HEK293 (cell line): ENCODE measurements at regions not wholly inside any gene's neighbourhood (a gene's known extent, or its start where the extent isn't known, plus 50 kb on each side); places are given as distances from the start of the nearest gene placed in this dataset.

ENCODE experiments used
- CTCF ChIA-PET: fragments of 350-600 bp; formaldehyde crosslinking; extraction: SDS; loops from one replicate; lab custom pipeline; 2021; ENCODE audit warnings: antibody characterized with exemption; lab: Yijun Ruan, JAX
- POLR2A ChIA-PET: fragments of 300-600 bp; formaldehyde crosslinking; extraction: SDS; loops from one replicate; lab custom pipeline; 2020; ENCODE audit warnings: antibody characterized with exemption, inconsistent platforms; lab: Yijun Ruan, JAX
- H3K27ac ChIP-seq: fragments of 200-500 bp; sonication (Bioruptor generic); 2 replicates; pipeline ENCODE4 v1.5.1; 2014; ENCODE audit warnings: low read depth, low read length, control low read depth, inconsistent platforms; ENCODE audit errors: extremely low read depth
- H3K36me3 ChIP-seq, 2 experiments: fragments of 200-500 bp in 1 of 2; sonication (Bioruptor generic) in 1 of 2; 1 replicate in 1 of 2; 2 replicates in 1 of 2; pipeline ENCODE4 v1.5.1; 2014 to 2017; ENCODE audit warnings: inconsistent platforms in 2 of 2, low read length in 2 of 2; ENCODE audit not compliant: control insufficient read depth in 2 of 2, insufficient read depth in 1 of 2
- H3K4me1 ChIP-seq: fragments of 200-500 bp; sonication (Bioruptor generic); 2 replicates; pipeline ENCODE4 v1.5.1; 2014; ENCODE audit warnings: mild to moderate bottlenecking, low read length, inconsistent platforms; ENCODE audit not compliant: control insufficient read depth, insufficient read depth
- H3K4me3 ChIP-seq: 2 replicates; pipeline ENCODE4 v1.5.1; 2011; ENCODE audit warnings: low read depth, mild to moderate bottlenecking, control low read depth, low read length, moderate library complexity
- H3K9me3 ChIP-seq: fragments of 200-500 bp; sonication (Bioruptor generic); 2 replicates; pipeline ENCODE4 v1.5.1; 2014; ENCODE audit warnings: low read depth, low read length, inconsistent platforms; ENCODE audit not compliant: control insufficient read depth, insufficient read depth
- ATF2 ChIP-seq: fragments of 450-650 bp; formaldehyde crosslinking; IDR thresholded peaks from 2 replicates; pipeline ENCODE4 v1.5.1; 2016; ENCODE audit warnings: missing biosample characterization, missing genetic modification characterization, low read depth
- BCL11A ChIP-seq: fragments of 450-650 bp; formaldehyde crosslinking; IDR thresholded peaks from 2 replicates; pipeline ENCODE4 v1.5.1; 2016; ENCODE audit warnings: low read depth, missing biosample characterization, missing genetic modification characterization
- EGR2 ChIP-seq: fragments of 450-650 bp; formaldehyde crosslinking; IDR thresholded peaks from 2 replicates; pipeline ENCODE4 v1.5.1; 2016; ENCODE audit warnings: low read depth, missing biosample characterization, missing genetic modification characterization
- KLF16 ChIP-seq: fragments of 450-650 bp; formaldehyde crosslinking; IDR thresholded peaks from 2 replicates; pipeline ENCODE4 v1.5.1; 2017; ENCODE audit warnings: missing biosample characterization, missing genetic modification characterization
- KLF8 ChIP-seq: fragments of 450-650 bp; formaldehyde crosslinking; IDR thresholded peaks from 2 replicates; pipeline ENCODE4 v1.5.1; 2016; ENCODE audit warnings: missing biosample characterization, missing genetic modification characterization
- YY1 ChIP-seq: fragments of 450-650 bp; formaldehyde crosslinking; IDR thresholded peaks from 2 replicates; pipeline ENCODE4 v1.5.1; 2018; ENCODE audit warnings: missing biosample characterization, missing genetic modification characterization
- ZBTB44 ChIP-seq: fragments of 450-650 bp; IDR thresholded peaks from 2 replicates; pipeline ENCODE4 v1.5.1; 2018; ENCODE audit warnings: missing biosample characterization, mild to moderate bottlenecking, missing genetic modification characterization
- ZBTB7A ChIP-seq: fragments of 450-650 bp; formaldehyde crosslinking; IDR thresholded peaks from 2 replicates; pipeline ENCODE4 v1.5.1; 2016; ENCODE audit warnings: low read depth, missing biosample characterization, missing genetic modification characterization
- ZFP3 ChIP-seq: fragments of 450-650 bp; formaldehyde crosslinking; IDR thresholded peaks from 2 replicates; pipeline ENCODE4 v1.5.1; 2016; ENCODE audit warnings: low read depth, missing biosample characterization, missing genetic modification characterization
- ZFP37 ChIP-seq: fragments of 450-650 bp; formaldehyde crosslinking; IDR thresholded peaks from 2 replicates; pipeline ENCODE4 v1.5.1; 2016; ENCODE audit warnings: missing biosample characterization, missing genetic modification characterization
- ZIC2 ChIP-seq: fragments of 450-650 bp; formaldehyde crosslinking; IDR thresholded peaks from 2 replicates; pipeline ENCODE4 v1.5.1; 2016; ENCODE audit warnings: missing biosample characterization, missing genetic modification characterization
- ZNF10 ChIP-seq: fragments of 450-650 bp; formaldehyde crosslinking; IDR thresholded peaks from 2 replicates; pipeline ENCODE4 v1.5.1; 2017; ENCODE audit warnings: missing biosample characterization, missing genetic modification characterization
- ZNF138 ChIP-seq: fragments of 450-650 bp; formaldehyde crosslinking; IDR thresholded peaks from 2 replicates; pipeline ENCODE4 v1.5.1; 2016; ENCODE audit warnings: missing biosample characterization, missing genetic modification characterization, borderline replicate concordance
- ZNF146 ChIP-seq: fragments of 450-650 bp; formaldehyde crosslinking; IDR thresholded peaks from 2 replicates; pipeline ENCODE4 v1.5.1; 2016; ENCODE audit warnings: missing biosample characterization, missing genetic modification characterization
- ZNF157 ChIP-seq: fragments of 450-650 bp; formaldehyde crosslinking; IDR thresholded peaks from 2 replicates; pipeline ENCODE4 v1.5.1; 2016; ENCODE audit warnings: missing biosample characterization, missing genetic modification characterization
- ZNF174 ChIP-seq: fragments of 450-650 bp; formaldehyde crosslinking; IDR thresholded peaks from 2 replicates; pipeline ENCODE4 v1.5.0; 2017; ENCODE audit warnings: missing biosample characterization, mild to moderate bottlenecking, missing genetic modification characterization
- ZNF175 ChIP-seq: fragments of 450-650 bp; formaldehyde crosslinking; IDR thresholded peaks from 2 replicates; pipeline ENCODE4 v1.5.1; 2016; ENCODE audit warnings: missing biosample characterization, missing genetic modification characterization
- ZNF184 ChIP-seq: fragments of 450-650 bp; IDR thresholded peaks from 2 replicates; pipeline ENCODE4 v1.5.1; 2018; ENCODE audit warnings: missing biosample characterization, mild to moderate bottlenecking, missing genetic modification characterization
- ZNF2 ChIP-seq: fragments of 450-650 bp; formaldehyde crosslinking; IDR thresholded peaks from 2 replicates; pipeline ENCODE4 v1.5.1; 2016; ENCODE audit warnings: missing biosample characterization, missing genetic modification characterization
- ZNF274 ChIP-seq, 2 experiments: fragments of 200-500 bp in 1 of 2; fragments of 450-650 bp in 1 of 2; sonication (Bioruptor generic) in 1 of 2; formaldehyde crosslinking in 1 of 2; IDR thresholded peaks; 2 replicates each; pipeline versions ENCODE4 v1.5.1 to v1.6.1; 2014 to 2016; ENCODE audit warnings: borderline replicate concordance in 1 of 2, inconsistent platforms in 1 of 2, low read length in 1 of 2, missing biosample characterization in 1 of 2, missing genetic modification characterization in 1 of 2
- ZNF341 ChIP-seq: fragments of 450-650 bp; formaldehyde crosslinking; IDR thresholded peaks from 2 replicates; pipeline ENCODE4; 2016; ENCODE audit warnings: low read depth, missing biosample characterization, missing genetic modification characterization
- ZNF426 ChIP-seq: fragments of 450-650 bp; formaldehyde crosslinking; IDR thresholded peaks from 2 replicates; pipeline ENCODE4 v1.5.1; 2017; ENCODE audit warnings: missing biosample characterization, missing genetic modification characterization, mild to moderate bottlenecking, inconsistent platforms, moderate library complexity
- ZNF433 ChIP-seq: fragments of 450-650 bp; formaldehyde crosslinking; IDR thresholded peaks from 2 replicates; pipeline ENCODE4 v1.5.1; 2016; ENCODE audit warnings: missing biosample characterization, missing genetic modification characterization, low read depth
- ZNF514 ChIP-seq: fragments of 450-650 bp; formaldehyde crosslinking; IDR thresholded peaks from 2 replicates; pipeline ENCODE4 v1.5.1; 2016; ENCODE audit warnings: missing biosample characterization, missing genetic modification characterization
- ZNF624 ChIP-seq: fragments of 450-650 bp; formaldehyde crosslinking; IDR thresholded peaks from 2 replicates; pipeline ENCODE4 v1.5.1; 2017; ENCODE audit warnings: missing biosample characterization, missing genetic modification characterization
- ZNF645 ChIP-seq: fragments of 450-650 bp; formaldehyde crosslinking; IDR thresholded peaks from 2 replicates; pipeline ENCODE4; 2016; ENCODE audit warnings: missing biosample characterization, missing genetic modification characterization
- ZNF660 ChIP-seq: fragments of 450-650 bp; IDR thresholded peaks from 2 replicates; pipeline ENCODE4 v1.5.1; 2018; ENCODE audit warnings: missing biosample characterization, mild to moderate bottlenecking, missing genetic modification characterization
- ZNF664 ChIP-seq: fragments of 450-650 bp; formaldehyde crosslinking; IDR thresholded peaks from 2 replicates; pipeline ENCODE4 v1.5.1; 2016; ENCODE audit warnings: missing biosample characterization, missing genetic modification characterization
- ZNF843 ChIP-seq: fragments of 450-650 bp; formaldehyde crosslinking; IDR thresholded peaks from 2 replicates; pipeline ENCODE4 v1.5.1; 2016; ENCODE audit warnings: missing biosample characterization, missing genetic modification characterization

GRCh38 chr12:91743704-91744321, 401.8 kb downstream of the BTG1 start:
- POLR2A ChIA-PET: no interaction called here
- CTCF ChIA-PET: interaction anchor here (0.5 kb wide), 1 partner anchor 266 kb away, joined by 4 read pairs; no protein-coding TSS in a partner anchor
- no peak overlapping the region for H3K27ac ChIP-seq

DNA sequence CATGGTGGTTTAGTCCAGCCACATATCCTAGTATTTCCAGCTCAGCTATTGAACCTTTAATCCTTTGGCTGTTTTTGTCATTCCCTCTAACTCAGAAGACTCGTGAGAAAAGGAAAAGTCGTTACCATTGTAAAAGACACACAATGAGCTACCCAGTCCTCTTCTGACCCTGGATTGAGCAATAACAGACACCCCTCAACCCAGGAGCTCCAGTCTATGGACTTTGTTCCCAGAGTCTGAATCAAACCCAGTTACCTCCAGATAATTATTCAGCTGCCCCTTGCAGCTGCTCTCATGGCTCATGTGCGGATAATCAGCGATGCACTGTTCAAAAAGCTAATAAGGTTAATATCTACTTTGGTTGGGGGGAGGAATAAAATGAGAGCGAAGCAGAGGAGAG, 402.4 kb downstream of the BTG1 start:
- Histone ChIP-seq H3K36me3 (no peaks in the 10 kb centered on the region), H3K4me3 (no peak overlapping the region), H3K9me3 (no peaks in the 10 kb centered on the region), H3K27ac (no peak overlapping the region), H3K4me1 (no peaks in the 10 kb centered on the region)
- ChIA-PET POLR2A (no interaction called here), CTCF (no interaction called here)
- TF ChIP-seq ZNF664 (tag by site-specific recombination) (no peak), ZNF426 (tag by site-specific recombination) (no peak), ZBTB7A (tag by site-specific recombination) (no peak), ZNF843 (tag by site-specific recombination) (no peak), ZNF157 (tag by site-specific recombination) (no peak), ZNF146 (tag by site-specific recombination) (no peak), ZBTB44 (tag by site-specific recombination) (no peak), ZNF184 (no peak), ZNF10 (tag by site-specific recombination) (no peak), ZNF174 (tag by site-specific recombination) (no peak), ATF2 (no peak), ZNF274 (IDR thresholded peaks at IDR 0.05; ENCODE audit: low read length) (no peak), ZNF274 (tag by site-specific recombination; IDR thresholded peaks at IDR 0.05; ENCODE audit: borderline replicate concordance) (no peak), ZNF660 (tag by site-specific recombination) (no peak), ZNF514 (tag by site-specific recombination) (no peak), ZNF341 (tag by site-specific recombination) (no peak), ZIC2 (tag by site-specific recombination) (no peak), YY1 (tag by site-specific recombination) (no peak), ZNF2 (tag by site-specific recombination) (no peak), ZNF433 (tag by site-specific recombination) (no peak), BCL11A (tag by site-specific recombination) (no peak)

More at GRCh38 chr12:91743704-91744321, 401.8 kb downstream of the BTG1 start:
- Histone ChIP-seq H3K36me3 (no peaks in the 10 kb centered on the region), H3K4me1 (no peaks in the 10 kb centered on the region), H3K9me3 (no peaks in the 10 kb centered on the region), H3K4me3 (no peak overlapping the region)
- TF ChIP-seq ZNF645 (tag by site-specific recombination) (no peak), KLF8 (tag by site-specific recombination) (no peak), ZNF175 (tag by site-specific recombination) (no peak), ZNF138 (no peak), EGR2 (tag by site-specific recombination) (no peak), ZFP3 (tag by site-specific recombination) (no peak), ZFP37 (tag by site-specific recombination) (no peak), KLF16 (tag by site-specific recombination) (no peak), ZNF624 (tag by site-specific recombination) (no peak)
